ENCODE measurements at regions not wholly inside any gene's neighbourhood (a gene's known extent, or its start where the extent isn't known, plus 50 kb on each side); places are given as distances from the start of the nearest gene placed in this dataset.
A peak's percentile ranks its signal among the peaks of the same experiment; 100 is the strongest.

- TF ChIP-seq IRF3 (IDR thresholded peaks at IDR 0.05; ENCODE audit: low read depth, low read length) (no peak), RAD21 (IDR thresholded peaks at IDR 0.05; ENCODE audit: low read length) (peak; percentile 49)
Observed at GRCh38 chr13:42660333-42660965, 86.5 kb downstream of the TNFSF11 start (continued).

- Histone ChIP-seq H3K27me3 (ENCODE audit: insufficient read depth) (no peaks in the 10 kb centered on the region), H3K27ac (ENCODE audit: low read depth in 2 of 2, low read length in 1 of 2) (no peak overlapping the region), H3K9ac (no peak overlapping the region), H4K20me1 (ENCODE audit: insufficient read depth) (no peaks in the 10 kb centered on the region), H3K4me3 (ENCODE audit: low read depth in 2 of 2, low read length in 1 of 2) (no peak overlapping the region), H3K9me2 (no peaks in the 10 kb centered on the region), H3K9me3 (no peaks in the 10 kb centered on the region), H3K4me2 (no peak overlapping the region), H3K4me1 (ENCODE audit: control insufficient read depth in 1 of 2, insufficient read depth in 2 of 2, low read depth in 1 of 2, low read length in 1 of 2) (no peaks in the 10 kb centered on the region), H3F3A (replicated peaks; ENCODE audit: insufficient read depth) (no peaks in the 10 kb centered on the region), H3K36me3 (replicated peaks in 1 of 2; ENCODE audit: control insufficient read depth in 1 of 2, insufficient read depth in 2 of 2, low read length in 1 of 2) (no peaks in the 10 kb centered on the region), H3K79me2 (ENCODE audit: insufficient read depth) (no peaks in the 10 kb centered on the region), H2AFZ (ENCODE audit: low read depth) (no peak overlapping the region)
- no peak for TF ChIP-seq TCF12 (IDR thresholded peaks at IDR 0.05)
- TF ChIP-seq ZBTB33 (IDR thresholded peaks at IDR 0.05; ENCODE audit: borderline replicate concordance, low read depth): no peak
- no peak for TF ChIP-seq MEF2A (IDR thresholded peaks at IDR 0.05; ENCODE audit: borderline replicate concordance, low read depth)
- no peak for TF ChIP-seq TEAD4 (IDR thresholded peaks at IDR 0.05; ENCODE audit: borderline replicate concordance, insufficient read depth)
- no peak for TF ChIP-seq JUND (IDR thresholded peaks at IDR 0.05)
- TF ChIP-seq EZH2phosphoT487 (IDR thresholded peaks at IDR 0.05; ENCODE audit: borderline replicate concordance, low read depth): no peak
- no peak for TF ChIP-seq NRF1 (IDR thresholded peaks at IDR 0.05; ENCODE audit: low read depth, low read length)
- no peak for TF ChIP-seq GABPA (IDR thresholded peaks at IDR 0.05; ENCODE audit: low read depth)
- no peak for TF ChIP-seq USF1 (IDR thresholded peaks at IDR 0.05; ENCODE audit: borderline replicate concordance, low read depth)
- no peak for TF ChIP-seq PBX3 (IDR thresholded peaks at IDR 0.05)
- CTCF ChIA-PET: interaction anchor here (1.2 kb wide), 2 partner anchors 12 to 73 kb away, joined by 3 read pairs; no protein-coding TSS in a partner anchor
- POLR2A ChIA-PET: no interaction called here
- no peak for DNase-seq
Observed at GRCh38 chr13:42667638-42668037, 93.7 kb downstream of the TNFSF11 start.
